ENCODE measurements at regions not wholly inside any gene's neighbourhood (a gene's known extent, or its start where the extent isn't known, plus 50 kb on each side); places are given as distances from the start of the nearest gene placed in this dataset.
A peak's percentile ranks its signal among the peaks of the same experiment; 100 is the strongest.

- H3K4me3 ChIP-seq (ENCODE audit: low read length), result no peak overlapping the region
- DNase-seq (ENCODE audit: low read depth), result no peak
- TF ChIP-seq CTCF (IDR thresholded peaks at IDR 0.05; ENCODE audit: insufficient read depth, low read depth, low read length, missing control alignments), result no peak
Observed at GRCh38 chr7:52406808-52407207, 628.6 kb upstream of the POM121L12 start.

GRCh38 chr7:52382731-52383130, 652.7 kb upstream of the POM121L12 start:
- TF ChIP-seq CTCF (IDR thresholded peaks at IDR 0.05; ENCODE audit: insufficient read depth, low read depth, low read length, missing control alignments), result no peak
- no peak for DNase-seq (ENCODE audit: low read depth)
- H3K4me3 ChIP-seq (ENCODE audit: low read length), result no peak overlapping the region

GRCh38 chr7:52369922-52370321, 665.5 kb upstream of the POM121L12 start:
- no peak for TF ChIP-seq CTCF (IDR thresholded peaks at IDR 0.05; ENCODE audit: insufficient read depth, low read depth, low read length, missing control alignments)
- DNase-seq (ENCODE audit: low read depth), result no peak
- H3K4me3 ChIP-seq (ENCODE audit: low read length), result no peak overlapping the region

GRCh38 chr7:52365349-52365748, 670.1 kb upstream of the POM121L12 start:
- TF ChIP-seq CTCF (IDR thresholded peaks at IDR 0.05; ENCODE audit: insufficient read depth, low read depth, low read length, missing control alignments), result no peak
- DNase-seq (ENCODE audit: low read depth), result no peak

GRCh38 chr7:52362521-52362920, 672.9 kb upstream of the POM121L12 start:
- no peak for DNase-seq (ENCODE audit: low read depth)
- no peak for TF ChIP-seq CTCF (IDR thresholded peaks at IDR 0.05; ENCODE audit: insufficient read depth, low read depth, low read length, missing control alignments)

More at GRCh38 chr7:52365349-52365748, 670.1 kb upstream of the POM121L12 start:
- no peak overlapping the region for H3K4me3 ChIP-seq (ENCODE audit: low read length)

GRCh38 chr7:52360541-52360940, 674.9 kb upstream of the POM121L12 start:
- no peak overlapping the region for H3K4me3 ChIP-seq (ENCODE audit: low read length)
- no peak for TF ChIP-seq CTCF (IDR thresholded peaks at IDR 0.05; ENCODE audit: insufficient read depth, low read depth, low read length, missing control alignments)

More at GRCh38 chr7:52362521-52362920, 672.9 kb upstream of the POM121L12 start:
- no peak overlapping the region for H3K4me3 ChIP-seq (ENCODE audit: low read length)

GRCh38 chr7:52355053-52355452, 680.4 kb upstream of the POM121L12 start:
- H3K4me3 ChIP-seq (ENCODE audit: low read length), result no peak overlapping the region
- TF ChIP-seq CTCF (IDR thresholded peaks at IDR 0.05; ENCODE audit: insufficient read depth, low read depth, low read length, missing control alignments), result no peak
- DNase-seq (ENCODE audit: low read depth), result peak; percentile 6

More at GRCh38 chr7:52360541-52360940, 674.9 kb upstream of the POM121L12 start:
- no peak for DNase-seq (ENCODE audit: low read depth)

All from epithelial cell of esophagus (primary cell).